ENCODE measurements at regions not wholly inside any gene's neighbourhood (a gene's known extent, or its start where the extent isn't known, plus 50 kb on each side); places are given as distances from the start of the nearest gene placed in this dataset.

- H3K36me3 ChIP-seq = no peaks in the 10 kb centered on the region
- no peak for DNase-seq
- peaks cover 0 to 7% of the 10 kb centered on the region in 2 donors for H3K9me3 ChIP-seq
- no peaks in the 10 kb centered on the region for H3K27me3 ChIP-seq
- in situ Hi-C loops (cut with MboI; ENCODE audit: low pct_ligation_motif_present in 1 of 4, low pct_unique_long_range_greater_than_20kb in 1 of 4, low sequenced_read_pairs in 3 of 4) (no loop called here), intact Hi-C loops (cut with DNase I; ENCODE audit: low total_unique reads) (no loop called here)
- no peak for TF ChIP-seq POLR2AphosphoS5 (IDR thresholded peaks at IDR 0.05)
- TF ChIP-seq POLR2A (IDR thresholded peaks at IDR 0.05) = no peak
- TF ChIP-seq EP300 (IDR thresholded peaks at IDR 0.05; ENCODE audit: low read depth) = no peak
- TF ChIP-seq CTCF (IDR thresholded peaks at IDR 0.05) = no peak
- no peaks in the 10 kb centered on the region for H3K4me1 ChIP-seq
- H3K27ac ChIP-seq = no peak overlapping the region
- no peak overlapping the region for H3K4me3 ChIP-seq
- 77 to 83% methylated on average over 2 of the region's 2 CpGs for WGBS, 2 donors (ENCODE audit: low coverage in 1 of 2)
Observed at GRCh38 chr13:69495096-69495495, 612.5 kb upstream of the ATXN8OS start.

GRCh38 chr13:69487576-69487975 is 620.0 kb upstream of the ATXN8OS start:
- DNase-seq = no peak
- H3K27ac ChIP-seq = no peak overlapping the region
- in situ Hi-C loops (cut with MboI; ENCODE audit: low pct_ligation_motif_present in 1 of 4, low pct_unique_long_range_greater_than_20kb in 1 of 4, low sequenced_read_pairs in 3 of 4) = no loop called here

DNA sequence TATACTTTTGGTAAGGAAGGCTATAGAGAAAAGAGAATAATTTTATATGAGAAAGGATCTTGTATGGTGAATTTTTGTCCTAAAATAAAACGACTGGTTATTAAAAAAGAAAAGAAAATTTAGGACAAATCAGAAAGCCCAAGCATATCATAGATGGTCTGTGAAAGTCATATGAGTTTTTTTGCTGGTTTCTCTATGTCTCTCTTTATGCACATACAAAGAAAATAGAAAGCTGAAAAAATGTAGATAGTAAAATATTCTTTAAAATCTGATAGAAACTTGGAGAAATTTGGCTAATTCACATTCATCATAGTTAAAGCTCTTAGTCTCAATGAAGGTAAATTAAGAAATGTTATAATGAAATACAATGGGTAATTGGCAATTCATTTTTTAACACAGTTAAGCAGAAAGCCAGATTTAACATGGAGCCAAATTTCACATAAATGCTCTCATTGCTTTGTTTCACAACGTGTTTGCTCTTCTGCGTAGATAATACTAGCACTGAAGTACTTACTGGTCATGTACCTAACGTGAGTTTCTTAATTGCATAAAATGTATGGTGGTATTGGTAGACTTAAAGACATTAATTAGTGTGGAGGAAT is 621.5 kb upstream of the ATXN8OS start:
- no peak for DNase-seq
- TF ChIP-seq EP300 (IDR thresholded peaks at IDR 0.05; ENCODE audit: low read depth) (no peak), POLR2AphosphoS5 (IDR thresholded peaks at IDR 0.05) (no peak), CTCF (IDR thresholded peaks at IDR 0.05) (no peak)
- intact Hi-C loops (cut with DNase I; ENCODE audit: low total_unique reads) (no loop called here), in situ Hi-C loops (cut with MboI; ENCODE audit: low pct_ligation_motif_present in 1 of 4, low pct_unique_long_range_greater_than_20kb in 1 of 4, low sequenced_read_pairs in 3 of 4) (no loop called here)
- no peak overlapping the region for H3K4me3 ChIP-seq
- 65% methylated on average over 4 of the region's 4 CpGs for WGBS, 2 donors (ENCODE audit: low coverage in 1 of 2)
- H3K27me3 ChIP-seq = no peaks in the 10 kb centered on the region
- H3K27ac ChIP-seq = no peak overlapping the region
- no peaks in the 10 kb centered on the region for H3K9me3 ChIP-seq
- H3K36me3 ChIP-seq = no peaks in the 10 kb centered on the region
- no peaks in the 10 kb centered on the region for H3K4me1 ChIP-seq

More at GRCh38 chr13:69487576-69487975, 620.0 kb upstream of the ATXN8OS start:
- H3K27me3 ChIP-seq = no peaks in the 10 kb centered on the region
- H3K9me3 ChIP-seq = peaks cover 0 to 7% of the 10 kb centered on the region in 2 donors
- H3K36me3 ChIP-seq = no peaks in the 10 kb centered on the region
- H3K4me1 ChIP-seq = no peaks in the 10 kb centered on the region
- intact Hi-C loops (cut with DNase I; ENCODE audit: low total_unique reads) = no loop called here
- TF ChIP-seq POLR2A (IDR thresholded peaks at IDR 0.05) (no peak), EP300 (IDR thresholded peaks at IDR 0.05; ENCODE audit: low read depth) (no peak), POLR2AphosphoS5 (IDR thresholded peaks at IDR 0.05) (no peak), CTCF (IDR thresholded peaks at IDR 0.05) (no peak)
- no peak overlapping the region for H3K4me3 ChIP-seq

- TF ChIP-seq CTCF (IDR thresholded peaks at IDR 0.05) (no peak), EP300 (IDR thresholded peaks at IDR 0.05; ENCODE audit: low read depth) (no peak), POLR2A (IDR thresholded peaks at IDR 0.05) (no peak), POLR2AphosphoS5 (IDR thresholded peaks at IDR 0.05) (no peak)
- H3K9me3 ChIP-seq = no peaks in the 10 kb centered on the region
- H3K36me3 ChIP-seq = no peaks in the 10 kb centered on the region
- intact Hi-C loops (cut with DNase I; ENCODE audit: low total_unique reads) = no loop called here
- no peaks in the 10 kb centered on the region for H3K27me3 ChIP-seq
- no peaks in the 10 kb centered on the region for H3K4me1 ChIP-seq
- in situ Hi-C loops (cut with MboI; ENCODE audit: low pct_ligation_motif_present in 1 of 4, low pct_unique_long_range_greater_than_20kb in 1 of 4, low sequenced_read_pairs in 3 of 4) = no loop called here
- H3K4me3 ChIP-seq = no peak overlapping the region
- no peak overlapping the region for H3K27ac ChIP-seq
- DNase-seq = no peak
Observed at GRCh38 chr13:69477451-69477850, 630.2 kb upstream of the ATXN8OS start.

Data from transverse colon (tissue), 4 donors.